Astrocyte (in vitro differentiated cells and primary cell): ENCODE measurements at regions not wholly inside any gene's neighbourhood (a gene's known extent, or its start where the extent isn't known, plus 50 kb on each side); places are given as distances from the start of the nearest gene placed in this dataset.

Experiments used
- DNase-seq: peaks from one replicate; pipeline ENCODE4 v3.0.0-alpha.2; 2010; ENCODE audit warnings: low read depth
- FAIRE-seq: peaks from 2 replicates; lab custom pipeline; 2011; peaks lifted over from hg19 to GRCh38; lab: Jason Lieb, UNC
- H2AFZ ChIP-seq: 2 replicates; pipeline ENCODE4 v1.6.0; 2012; ENCODE audit warnings: low read depth, low read length, inconsistent platforms
- H3K27ac ChIP-seq: 2 replicates; pipeline ENCODE4 v1.5.1; 2011; ENCODE audit warnings: low read depth, low read length, inconsistent platforms
- H3K27me3 ChIP-seq: 2 replicates; pipeline ENCODE4 v1.6.0; 2011; ENCODE audit warnings: low read length, inconsistent platforms; ENCODE audit not compliant: insufficient read depth
- H3K36me3 ChIP-seq: 2 replicates; pipeline ENCODE4 v1.5.1; 2011; ENCODE audit warnings: low read length, inconsistent platforms; ENCODE audit not compliant: insufficient read depth
- H3K4me1 ChIP-seq: 2 replicates; pipeline ENCODE4 v1.5.1; 2011; ENCODE audit warnings: low read length, inconsistent platforms; ENCODE audit not compliant: insufficient read depth
- H3K4me2 ChIP-seq: 2 replicates; pipeline ENCODE4 v1.6.0; 2012; ENCODE audit warnings: low read length, inconsistent platforms
- H3K4me3 ChIP-seq: 2 replicates; pipeline ENCODE4 v1.5.1; 2011; ENCODE audit warnings: low read depth, mild to moderate bottlenecking, low read length, inconsistent platforms; ENCODE audit not compliant: insufficient read depth
- H3K79me2 ChIP-seq: 2 replicates; pipeline ENCODE4 v1.6.0; 2012; ENCODE audit warnings: mild to moderate bottlenecking, low read length, inconsistent platforms; ENCODE audit not compliant: insufficient read depth
- H3K9ac ChIP-seq: 2 replicates; pipeline ENCODE4 v1.6.0; 2012; ENCODE audit warnings: mild to moderate bottlenecking, low read length, inconsistent platforms
- H3K9me3 ChIP-seq: 2 replicates; pipeline ENCODE4 v1.5.1; 2012; ENCODE audit warnings: low read depth, mild to moderate bottlenecking, low read length, inconsistent platforms; ENCODE audit not compliant: insufficient read depth
- H4K20me1 ChIP-seq: 2 replicates; pipeline ENCODE4 v1.6.0; 2012; ENCODE audit warnings: low read length, inconsistent platforms; ENCODE audit not compliant: insufficient read depth
- H3K27ac Mint-ChIP-seq: one replicate; pipeline ENCODE4 v1.8.0; 2021; ENCODE audit warnings: mild to moderate bottlenecking, mixed read lengths; ENCODE audit not compliant: unreplicated experiment
- H3K27me3 Mint-ChIP-seq: one replicate; pipeline ENCODE4 v1.8.0; 2021; ENCODE audit warnings: low read depth, mixed read lengths; ENCODE audit not compliant: unreplicated experiment
- H3K36me3 Mint-ChIP-seq: one replicate; pipeline ENCODE4 v1.8.0; 2021; ENCODE audit warnings: low read depth, mixed read lengths; ENCODE audit not compliant: unreplicated experiment
- H3K4me1 Mint-ChIP-seq: one replicate; pipeline ENCODE4 v1.8.0; 2021; ENCODE audit warnings: low read depth, mixed read lengths; ENCODE audit not compliant: unreplicated experiment
- H3K4me3 Mint-ChIP-seq: one replicate; pipeline ENCODE4 v1.8.0; 2021; ENCODE audit warnings: mild to moderate bottlenecking, moderate library complexity, mixed read lengths; ENCODE audit not compliant: unreplicated experiment
- H3K9me3 Mint-ChIP-seq: one replicate; pipeline ENCODE4 v1.8.0; 2021; ENCODE audit warnings: mild to moderate bottlenecking, mixed read lengths; ENCODE audit not compliant: unreplicated experiment
- EZH2 ChIP-seq: IDR thresholded peaks from 2 replicates; pipeline ENCODE4 v1.6.1; 2012; ENCODE audit warnings: mild to moderate bottlenecking, low read length, inconsistent platforms; ENCODE audit not compliant: insufficient read depth
- TF ChIP-seq, protein P1 (sequence below): IDR thresholded peaks from 2 replicates; pipeline ENCODE4 v1.5.1; 2011; ENCODE audit warnings: low read depth, mild to moderate bottlenecking, inconsistent platforms, low read length, moderate library complexity; ENCODE audit not compliant: insufficient read depth

DNA sequence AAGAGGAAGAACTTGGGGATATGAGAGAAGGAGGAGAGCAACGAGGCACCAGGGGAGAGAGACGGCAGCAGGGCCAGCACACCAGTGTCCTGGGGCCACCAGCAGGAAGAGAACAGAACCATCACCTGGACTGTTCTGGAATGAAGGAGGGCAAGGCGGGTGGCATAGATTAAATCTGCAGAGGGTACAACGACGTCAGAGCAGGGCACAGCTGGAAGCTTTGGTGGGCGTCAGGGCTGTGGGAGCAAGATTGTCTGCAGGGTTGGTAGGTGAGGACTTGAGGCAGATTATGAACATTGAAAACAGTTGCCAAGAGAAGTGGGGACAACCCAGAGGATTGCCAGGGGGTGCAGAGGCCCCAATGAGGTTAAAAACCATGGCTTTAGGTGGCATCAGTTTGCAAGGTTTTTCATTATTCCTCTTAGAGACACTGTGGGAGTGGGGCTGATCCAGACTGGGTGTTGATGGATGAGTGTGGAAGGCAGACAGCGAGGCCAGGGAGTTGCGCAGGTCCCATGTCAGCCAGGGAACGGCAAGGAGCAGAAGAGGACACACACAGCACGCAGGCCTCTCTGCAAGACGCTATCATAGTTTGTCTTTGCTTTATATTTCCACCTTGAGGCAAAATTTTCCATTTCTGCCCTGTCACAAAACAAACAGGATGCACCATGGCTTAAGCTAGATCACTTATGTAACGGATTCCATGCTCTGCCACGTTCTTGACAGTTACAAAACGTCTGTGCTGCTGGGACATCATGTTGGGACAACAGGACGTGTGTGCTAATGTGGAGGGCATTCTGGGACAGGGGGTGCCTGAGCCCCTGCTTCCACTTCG lies 52.5 kb upstream of the LEP start:
- Histone ChIP-seq H3K4me1 (no peaks in the 10 kb centered on the region), H2AFZ (no peak overlapping the region), H3K4me3 (no peak overlapping the region), H3K36me3 (no peaks in the 10 kb centered on the region), H3K79me2 (no peaks in the 10 kb centered on the region), H3K27me3 (peaks cover 24% of the 10 kb centered on the region), H3K9ac (no peak overlapping the region), H3K27ac (no peak overlapping the region), H3K4me2 (no peak overlapping the region), H4K20me1 (no peaks in the 10 kb centered on the region), H3K9me3 (no peaks in the 10 kb centered on the region)
- DNase-seq, result no peak
- Mint-ChIP-seq H3K4me3 (no peak overlapping the region), H3K27me3 (peaks cover 52% of the 10 kb centered on the region), H3K9me3 (peaks cover 2% of the 10 kb centered on the region), H3K36me3 (peaks cover 5% of the 10 kb centered on the region), H3K4me1 (no peaks in the 10 kb centered on the region), H3K27ac (no peak overlapping the region)
- FAIRE-seq, result no peak
- TF ChIP-seq, protein P1, sequence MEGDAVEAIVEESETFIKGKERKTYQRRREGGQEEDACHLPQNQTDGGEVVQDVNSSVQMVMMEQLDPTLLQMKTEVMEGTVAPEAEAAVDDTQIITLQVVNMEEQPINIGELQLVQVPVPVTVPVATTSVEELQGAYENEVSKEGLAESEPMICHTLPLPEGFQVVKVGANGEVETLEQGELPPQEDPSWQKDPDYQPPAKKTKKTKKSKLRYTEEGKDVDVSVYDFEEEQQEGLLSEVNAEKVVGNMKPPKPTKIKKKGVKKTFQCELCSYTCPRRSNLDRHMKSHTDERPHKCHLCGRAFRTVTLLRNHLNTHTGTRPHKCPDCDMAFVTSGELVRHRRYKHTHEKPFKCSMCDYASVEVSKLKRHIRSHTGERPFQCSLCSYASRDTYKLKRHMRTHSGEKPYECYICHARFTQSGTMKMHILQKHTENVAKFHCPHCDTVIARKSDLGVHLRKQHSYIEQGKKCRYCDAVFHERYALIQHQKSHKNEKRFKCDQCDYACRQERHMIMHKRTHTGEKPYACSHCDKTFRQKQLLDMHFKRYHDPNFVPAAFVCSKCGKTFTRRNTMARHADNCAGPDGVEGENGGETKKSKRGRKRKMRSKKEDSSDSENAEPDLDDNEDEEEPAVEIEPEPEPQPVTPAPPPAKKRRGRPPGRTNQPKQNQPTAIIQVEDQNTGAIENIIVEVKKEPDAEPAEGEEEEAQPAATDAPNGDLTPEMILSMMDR, result no peak
- no peak for TF ChIP-seq EZH2

DNA sequence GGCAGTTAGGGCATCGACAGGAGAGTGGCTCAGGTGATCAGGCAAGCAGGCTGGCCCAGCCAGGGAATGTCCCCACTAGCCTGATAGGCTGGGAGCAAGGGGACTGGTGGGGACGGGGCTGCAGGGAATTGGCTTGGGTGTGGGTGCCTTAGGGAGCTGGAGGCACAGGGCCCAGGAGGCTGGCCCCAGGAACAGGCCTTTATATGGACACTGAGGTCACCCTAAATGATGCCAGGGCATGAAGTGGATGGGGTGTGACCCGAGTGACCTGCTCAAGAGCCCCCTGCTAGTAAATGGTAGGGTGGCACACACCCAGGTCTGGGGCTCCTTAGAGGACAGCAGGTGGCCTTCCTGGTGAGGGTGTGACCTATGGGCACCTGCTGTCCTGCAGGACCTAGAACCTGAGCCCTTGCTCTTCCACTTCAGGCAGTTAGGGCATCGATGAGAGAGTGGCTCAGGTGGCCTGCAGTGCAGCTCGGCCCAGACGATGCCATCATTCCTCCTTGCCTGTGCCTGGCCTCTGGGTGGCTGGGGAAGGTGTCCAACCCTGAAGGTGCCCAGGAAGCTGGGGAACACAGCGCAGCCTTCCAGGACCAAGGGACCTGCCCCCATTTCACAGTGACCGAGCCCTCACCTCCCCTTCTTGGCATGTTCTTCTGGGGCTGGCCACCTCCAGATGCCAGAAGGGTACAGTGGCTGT lies 51.7 kb upstream of the LEP start:
- no peak overlapping the region for H3K4me2 ChIP-seq
- H3K36me3 ChIP-seq, result no peaks in the 10 kb centered on the region
- Mint-ChIP-seq H3K9me3 (peaks cover 5% of the 10 kb centered on the region), H3K36me3 (peaks cover 5% of the 10 kb centered on the region), H3K4me1 (no peaks in the 10 kb centered on the region), H3K27me3 (peaks cover 45% of the 10 kb centered on the region), H3K27ac (no peak overlapping the region), H3K4me3 (no peak overlapping the region)
- no peaks in the 10 kb centered on the region for H3K79me2 ChIP-seq
- DNase-seq (no peak), FAIRE-seq (no peak)
- no peaks in the 10 kb centered on the region for H4K20me1 ChIP-seq
- TF ChIP-seq, protein P1, result no peak
- TF ChIP-seq EZH2, result peak; percentile 15
- no peaks in the 10 kb centered on the region for H3K4me1 ChIP-seq
- H3K27me3 ChIP-seq, result peaks cover 24% of the 10 kb centered on the region
- H2AFZ ChIP-seq, result no peak overlapping the region
- H3K9me3 ChIP-seq, result peaks cover 2% of the 10 kb centered on the region
- no peak overlapping the region for H3K27ac ChIP-seq
- no peak overlapping the region for H3K4me3 ChIP-seq
- H3K9ac ChIP-seq, result no peak overlapping the region
